HepG2 (cell line): ENCODE measurements at regions not wholly inside any gene's neighbourhood (a gene's known extent, or its start where the extent isn't known, plus 50 kb on each side); places are given as distances from the start of the nearest gene placed in this dataset.

Experiments
- ATAC-seq: fragments of 200-7000 bp; cut with Tn5 transposase; 3 replicates; pipeline ENCODE4 v1.9.1; 2020; ENCODE audit warnings: mild to moderate bottlenecking, moderate library complexity
- BruUV-seq: library from RNA; stranded (reverse); fragments of 400-500 nt; replicated peaks from 2 replicates; lab custom pipeline; 2021; lab: Mats Ljungman, UMichigan
- CTCF ChIA-PET: fragments of 300-600 bp; formaldehyde crosslinking; extraction: SDS; loops from one replicate; lab custom pipeline; 2021; ENCODE audit warnings: low total read pairs, inconsistent platforms, low intra/inter-chr PET ratio; lab: Yijun Ruan, JAX
- POLR2A ChIA-PET: fragments of 350-600 bp; sonication (Branson Sonifier 250); formaldehyde crosslinking; loops from one replicate; lab custom pipeline; 2020; ENCODE audit warnings: antibody characterized with exemption, inconsistent platforms; lab: Yijun Ruan, JAX
- DNase-seq: peaks from one replicate; pipeline ENCODE4 v3.0.0-alpha.2; 2015; ENCODE audit warnings: low spot score
- FAIRE-seq: peaks from 3 replicates; lab custom pipeline; 2011; peaks lifted over from hg19 to GRCh38; lab: Jason Lieb, UNC
- H2AFZ ChIP-seq: one replicate; pipeline ENCODE4 v1.6.1; 2011; ENCODE audit warnings: low read length, inconsistent platforms
- H3K27ac ChIP-seq: fragments of 300-600 bp; 3 replicates; pipeline ENCODE4 v1.8.0; 2011; ENCODE audit warnings: mixed run types, mild to moderate bottlenecking, mixed read lengths, low read length, inconsistent platforms; ENCODE audit not compliant: insufficient read depth; ENCODE audit errors: extremely low read length
- H3K27me3 ChIP-seq, 2 experiments: fragments of 200-600 bp in 1 of 2; 2 replicates in 1 of 2; 3 replicates in 1 of 2; pipeline versions ENCODE4 v1.6.0 to v1.8.0; 2011; ENCODE audit warnings: low read length in 2 of 2, mild to moderate bottlenecking in 2 of 2, moderate library complexity in 2 of 2, inconsistent platforms in 1 of 2; ENCODE audit not compliant: insufficient read depth in 2 of 2, control insufficient read depth in 1 of 2
- H3K36me3 ChIP-seq, 2 experiments: fragments of 200-600 bp in 1 of 2; replicated peaks in 1 of 2; 2 replicates in 1 of 2; 3 replicates in 1 of 2; pipeline versions ENCODE4 v1.5.1 to v1.8.0; 2011; ENCODE audit warnings: low read length in 2 of 2, inconsistent platforms in 1 of 2; ENCODE audit not compliant: insufficient read depth in 2 of 2, control insufficient read depth in 1 of 2
- H3K4me1 ChIP-seq: 2 replicates; pipeline ENCODE4 v1.5.1; 2012; ENCODE audit warnings: low read length, inconsistent platforms; ENCODE audit not compliant: insufficient read depth
- H3K4me2 ChIP-seq: 2 replicates; pipeline ENCODE4 v1.6.0; 2011; ENCODE audit warnings: low read depth, low read length, inconsistent platforms
- H3K4me3 ChIP-seq, 3 experiments: fragments of 200-600 bp in 1 of 3; sonication (generic), shearing (Covaris generic) in 1 of 3; replicated peaks in 1 of 3; 2 replicates each; pipeline ENCODE4 v1.5.1; 2011 to 2016; ENCODE audit warnings: low read length in 3 of 3, inconsistent platforms in 2 of 3, low read depth in 2 of 3, mild to moderate bottlenecking in 2 of 3, control low read depth in 1 of 3, mixed read lengths in 1 of 3; ENCODE audit not compliant: insufficient read depth in 1 of 3
- H3K79me2 ChIP-seq: one replicate; pipeline ENCODE4 v1.6.1; 2011; ENCODE audit warnings: low read length, inconsistent platforms; ENCODE audit not compliant: insufficient read depth
- H3K9ac ChIP-seq: 2 replicates; pipeline ENCODE4 v1.6.0; 2011; ENCODE audit warnings: mild to moderate bottlenecking, low read depth, low read length, inconsistent platforms; ENCODE audit not compliant: insufficient read depth
- H3K9me3 ChIP-seq: 2 replicates; pipeline ENCODE4 v1.5.1; 2012; ENCODE audit warnings: mild to moderate bottlenecking, low read length
- H4K20me1 ChIP-seq: 2 replicates; pipeline ENCODE4 v1.6.0; 2011; ENCODE audit warnings: inconsistent platforms, mild to moderate bottlenecking, low read length, moderate library complexity; ENCODE audit not compliant: insufficient read depth
- JDP2 ChIP-seq: sonication (generic); formaldehyde crosslinking; IDR thresholded peaks from 2 replicates; pipeline ENCODE4 v1.8.1; 2022; ENCODE audit warnings: missing genetic modification reagents, borderline replicate concordance
- KDM1A ChIP-seq: IDR thresholded peaks from 2 replicates; pipeline ENCODE4 v1.6.1; 2016; ENCODE audit warnings: missing compliant biosample characterization
- MAFF ChIP-seq: IDR thresholded peaks from 2 replicates; pipeline ENCODE4 v1.6.1; 2011; ENCODE audit warnings: low read depth, low read length, improper control_type of control experiment
- MYNN ChIP-seq: sonication (generic); formaldehyde crosslinking; IDR thresholded peaks from 2 replicates; pipeline ENCODE4 v1.4.0; 2020; ENCODE audit warnings: mild to moderate bottlenecking, low read depth, missing genetic modification reagents
- MZF1 ChIP-seq: sonication (generic); formaldehyde crosslinking; IDR thresholded peaks from 2 replicates; pipeline ENCODE4 v1.8.1; 2023; ENCODE audit warnings: mild to moderate bottlenecking, missing genetic modification reagents, borderline replicate concordance
- SATB2 ChIP-seq: sonication (generic); formaldehyde crosslinking; IDR thresholded peaks from 2 replicates; pipeline ENCODE4 v1.5.0; 2020; ENCODE audit warnings: missing genetic modification reagents
- ZNF614 ChIP-seq: IDR thresholded peaks from 2 replicates; pipeline ENCODE4 v1.6.1; 2018; ENCODE audit warnings: missing biosample characterization, missing genetic modification reagents, inconsistent platforms, borderline replicate concordance
- ZNF674 ChIP-seq: sonication (generic); formaldehyde crosslinking; IDR thresholded peaks from 2 replicates; pipeline ENCODE4 v1.5.0; 2020; ENCODE audit warnings: low read depth, mild to moderate bottlenecking, missing genetic modification reagents
- WGBS: methylation state at CpG from one replicate; pipeline ENCODE4 v1.1.6; 2017; ENCODE audit warnings: low lambda C conversion rate; 5-methylcytosine and 5-hydroxymethylcytosine counted together
- in situ Hi-C: cut with HindIII; loops from 2 replicates; pipeline ENCODE4 v1.10.0; 2017; ENCODE audit warnings: low pct_unique_long_range_greater_than_20kb; ENCODE audit not compliant: extremely low pct_ligation_motif_present
- intact Hi-C: fragments of 100-400 bp; cut with micrococcal nuclease; formaldehyde crosslinking; loops from one replicate; pipeline ENCODE4 v1.10.0; 2022; ENCODE audit not compliant: unreplicated experiment
- TF ChIP-seq, protein P1 (sequence below): sonication (generic); formaldehyde crosslinking; IDR thresholded peaks from 2 replicates; pipeline ENCODE4 v1.5.1; 2020; ENCODE audit warnings: missing genetic modification reagents, mild to moderate bottlenecking, borderline replicate concordance
- TF ChIP-seq, protein P2 (sequence below): IDR thresholded peaks from 2 replicates; pipeline ENCODE4 v1.6.1; 2016
- TF ChIP-seq, protein P3 (sequence below): sonication (generic); formaldehyde crosslinking; IDR thresholded peaks from 2 replicates; pipeline ENCODE4 v1.8.0; 2022; ENCODE audit warnings: missing genetic modification reagents, mild to moderate bottlenecking, moderate library complexity, borderline replicate concordance

DNA sequence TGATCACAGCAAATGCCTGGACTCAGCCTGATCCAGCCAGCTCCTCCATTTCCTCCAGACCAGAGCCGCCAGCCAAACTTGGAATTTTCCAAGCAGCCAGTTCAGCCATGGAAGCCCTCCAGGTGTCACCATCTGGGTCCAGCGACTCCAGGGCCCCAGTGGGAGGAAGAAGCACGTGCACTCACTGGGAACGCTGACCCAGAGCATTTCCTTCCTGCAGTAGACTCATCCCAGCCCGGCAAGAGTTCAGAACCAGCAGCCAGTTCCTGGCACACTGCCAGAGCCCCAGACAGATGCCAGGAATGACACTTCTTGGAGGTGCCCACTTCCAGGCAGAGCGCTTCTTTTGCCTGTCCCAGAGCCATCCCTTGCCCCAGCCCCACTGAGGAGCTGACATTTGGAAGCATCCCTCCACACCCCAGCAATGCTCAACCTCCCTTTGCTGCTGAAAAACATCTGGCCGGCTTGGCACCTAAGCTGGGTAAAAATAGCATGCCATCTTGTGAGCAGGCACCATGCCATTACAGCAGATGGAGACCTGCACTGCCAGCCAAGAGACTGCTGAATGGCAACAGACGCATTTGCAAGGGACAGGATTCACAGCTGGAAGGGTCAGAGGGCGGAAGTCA, 460.3 kb upstream of the PROK2 start:
- CTCF ChIA-PET, result no interaction called here
- ATAC-seq (no peak), FAIRE-seq (no peak), DNase-seq (no peak)
- no peak overlapping the region for H3K9ac ChIP-seq
- H3K4me1 ChIP-seq, result no peaks in the 10 kb centered on the region
- no TSS peak for BruUV-seq
- H4K20me1 ChIP-seq, result no peaks in the 10 kb centered on the region
- no peak overlapping the region for H3K4me3 ChIP-seq
- no peak overlapping the region for H3K4me2 ChIP-seq
- POLR2A ChIA-PET, result no interaction called here
- no peak overlapping the region for H2AFZ ChIP-seq
- no peaks in the 10 kb centered on the region for H3K79me2 ChIP-seq
- no peaks in the 10 kb centered on the region for H3K9me3 ChIP-seq
- intact Hi-C loops, result no loop called here
- H3K27ac ChIP-seq, result no peak overlapping the region
- whole genome bisulfite sequencing, result 50% methylated on average over 3 of the region's 9 CpGs
- no peak for TF ChIP-seq ZNF674 (CRISPR knock-in tag)
- TF ChIP-seq MAFF, result no peak
- TF ChIP-seq, protein P1, sequence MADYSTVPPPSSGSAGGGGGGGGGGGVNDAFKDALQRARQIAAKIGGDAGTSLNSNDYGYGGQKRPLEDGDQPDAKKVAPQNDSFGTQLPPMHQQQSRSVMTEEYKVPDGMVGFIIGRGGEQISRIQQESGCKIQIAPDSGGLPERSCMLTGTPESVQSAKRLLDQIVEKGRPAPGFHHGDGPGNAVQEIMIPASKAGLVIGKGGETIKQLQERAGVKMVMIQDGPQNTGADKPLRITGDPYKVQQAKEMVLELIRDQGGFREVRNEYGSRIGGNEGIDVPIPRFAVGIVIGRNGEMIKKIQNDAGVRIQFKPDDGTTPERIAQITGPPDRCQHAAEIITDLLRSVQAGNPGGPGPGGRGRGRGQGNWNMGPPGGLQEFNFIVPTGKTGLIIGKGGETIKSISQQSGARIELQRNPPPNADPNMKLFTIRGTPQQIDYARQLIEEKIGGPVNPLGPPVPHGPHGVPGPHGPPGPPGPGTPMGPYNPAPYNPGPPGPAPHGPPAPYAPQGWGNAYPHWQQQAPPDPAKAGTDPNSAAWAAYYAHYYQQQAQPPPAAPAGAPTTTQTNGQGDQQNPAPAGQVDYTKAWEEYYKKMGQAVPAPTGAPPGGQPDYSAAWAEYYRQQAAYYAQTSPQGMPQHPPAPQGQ, result no peak
- no peak for TF ChIP-seq SATB2 (CRISPR knock-in tag)
- no peak for TF ChIP-seq JDP2 (CRISPR knock-in tag)
- TF ChIP-seq, all 625 proteins: peak for 0
- no peaks in the 10 kb centered on the region for H3K36me3 ChIP-seq
- H3K27me3 ChIP-seq, result peaks cover 2 to 4% of the 10 kb centered on the region in 2 experiments; a peak in 2 of 5 replicates
- in situ Hi-C loops, result no loop called here

- Histone ChIP-seq H2AFZ (no peak overlapping the region), H4K20me1 (no peaks in the 10 kb centered on the region), H3K9me3 (no peaks in the 10 kb centered on the region), H3K27ac (no peak overlapping the region), H3K4me1 (no peaks in the 10 kb centered on the region), H3K27me3 (peaks cover 2 to 4% of the 10 kb centered on the region in 2 experiments; a peak in 2 of 5 replicates), H3K36me3 (no peaks in the 10 kb centered on the region), H3K79me2 (no peaks in the 10 kb centered on the region), H3K4me2 (no peak overlapping the region), H3K9ac (no peak overlapping the region), H3K4me3 (no peak overlapping the region)
- in situ Hi-C loops, result no loop called here
- DNase-seq, result no peak
- CTCF ChIA-PET, result no interaction called here
- ATAC-seq, result no peak
- FAIRE-seq, result no peak
- no TSS peak for BruUV-seq
- intact Hi-C loops, result no loop called here
- WGBS, result 46% methylated on average over 4 of the region's 5 CpGs
- POLR2A ChIA-PET, result no interaction called here
- TF ChIP-seq MYNN (CRISPR knock-in tag) (no peak), MZF1 (no peak), KDM1A (CRISPR knock-in tag) (no peak), ZNF614 (no peak)
- TF ChIP-seq, protein P2, sequence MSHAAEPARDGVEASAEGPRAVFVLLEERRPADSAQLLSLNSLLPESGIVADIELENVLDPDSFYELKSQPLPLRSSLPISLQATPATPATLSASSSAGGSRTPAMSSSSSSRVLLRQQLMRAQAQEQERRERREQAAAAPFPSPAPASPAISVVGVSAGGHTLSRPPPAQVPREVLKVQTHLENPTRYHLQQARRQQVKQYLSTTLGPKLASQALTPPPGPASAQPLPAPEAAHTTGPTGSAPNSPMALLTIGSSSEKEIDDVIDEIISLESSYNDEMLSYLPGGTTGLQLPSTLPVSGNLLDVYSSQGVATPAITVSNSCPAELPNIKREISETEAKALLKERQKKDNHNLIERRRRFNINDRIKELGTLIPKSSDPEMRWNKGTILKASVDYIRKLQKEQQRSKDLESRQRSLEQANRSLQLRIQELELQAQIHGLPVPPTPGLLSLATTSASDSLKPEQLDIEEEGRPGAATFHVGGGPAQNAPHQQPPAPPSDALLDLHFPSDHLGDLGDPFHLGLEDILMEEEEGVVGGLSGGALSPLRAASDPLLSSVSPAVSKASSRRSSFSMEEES (CRISPR knock-in tag), result no peak
- TF ChIP-seq, protein P3, sequence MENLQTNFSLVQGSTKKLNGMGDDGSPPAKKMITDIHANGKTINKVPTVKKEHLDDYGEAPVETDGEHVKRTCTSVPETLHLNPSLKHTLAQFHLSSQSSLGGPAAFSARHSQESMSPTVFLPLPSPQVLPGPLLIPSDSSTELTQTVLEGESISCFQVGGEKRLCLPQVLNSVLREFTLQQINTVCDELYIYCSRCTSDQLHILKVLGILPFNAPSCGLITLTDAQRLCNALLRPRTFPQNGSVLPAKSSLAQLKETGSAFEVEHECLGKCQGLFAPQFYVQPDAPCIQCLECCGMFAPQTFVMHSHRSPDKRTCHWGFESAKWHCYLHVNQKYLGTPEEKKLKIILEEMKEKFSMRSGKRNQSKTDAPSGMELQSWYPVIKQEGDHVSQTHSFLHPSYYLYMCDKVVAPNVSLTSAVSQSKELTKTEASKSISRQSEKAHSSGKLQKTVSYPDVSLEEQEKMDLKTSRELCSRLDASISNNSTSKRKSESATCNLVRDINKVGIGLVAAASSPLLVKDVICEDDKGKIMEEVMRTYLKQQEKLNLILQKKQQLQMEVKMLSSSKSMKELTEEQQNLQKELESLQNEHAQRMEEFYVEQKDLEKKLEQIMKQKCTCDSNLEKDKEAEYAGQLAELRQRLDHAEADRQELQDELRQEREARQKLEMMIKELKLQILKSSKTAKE (CRISPR knock-in tag), result no peak
These were observed 459.4 kb upstream of the PROK2 start for GRCh38 chr3:72244396-72244795.
